Left lobe of liver (tissue), 2 donors: ENCODE measurements at regions not wholly inside any gene's neighbourhood (a gene's known extent, or its start where the extent isn't known, plus 50 kb on each side); places are given as distances from the start of the nearest gene placed in this dataset.
"Not testable (repeated sequence)": the region's sequence is repeated elsewhere in the genome, so short reads cannot be mapped to it uniquely, and the experiment has no call there.

Experiments
- ATAC-seq: fragments of 200-7000 bp; cut with Tn5 transposase; one replicate; pipeline ENCODE4 v1.9.1; 2020; ENCODE audit warnings: mild to moderate bottlenecking, moderate library complexity
- DNase-seq: peaks from one replicate; pipeline ENCODE4 v3.0.0-alpha.2; 2020; ENCODE audit warnings: low spot score
- donor health status: DM: no; HTN: no; CAD: no; lungs with moderate emphysema.
- donor health status: DM: no; HTN: yes; CAD: no.

- no peak for ATAC-seq
- no peak for DNase-seq
Measured at GRCh38 chr6:81977486-81977885, 225.0 kb upstream of the TENT5A start.

DNA sequence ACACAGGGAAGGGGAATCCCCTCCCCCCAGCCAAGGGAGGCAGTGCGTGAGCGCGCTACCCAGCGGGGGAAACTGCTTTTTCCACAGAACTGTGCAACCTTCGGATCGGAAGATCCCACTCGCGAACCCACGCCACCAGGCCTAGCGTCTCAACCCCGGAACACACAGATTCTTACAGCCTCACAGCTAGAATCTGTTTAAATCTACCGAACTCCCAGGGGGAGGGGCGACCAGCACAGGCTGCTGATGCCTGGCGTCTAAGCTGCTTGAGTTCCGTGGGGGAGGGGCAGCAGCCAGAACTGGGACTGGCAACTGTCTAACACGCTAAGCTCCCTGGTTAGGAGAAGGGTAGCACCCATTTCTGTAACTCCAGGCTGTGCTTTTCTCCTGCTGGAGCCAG lies 217.3 kb upstream of the TENT5A start:
- ATAC-seq: no peak
- DNase-seq: no peak

- ATAC-seq: no peak
- DNase-seq: no peak
Measured at GRCh38 chr6:81969011-81969410, 216.5 kb upstream of the TENT5A start.

GRCh38 chr6:81966968-81967367 lies 214.5 kb upstream of the TENT5A start:
- no peak for ATAC-seq
- DNase-seq: no peak

DNA sequence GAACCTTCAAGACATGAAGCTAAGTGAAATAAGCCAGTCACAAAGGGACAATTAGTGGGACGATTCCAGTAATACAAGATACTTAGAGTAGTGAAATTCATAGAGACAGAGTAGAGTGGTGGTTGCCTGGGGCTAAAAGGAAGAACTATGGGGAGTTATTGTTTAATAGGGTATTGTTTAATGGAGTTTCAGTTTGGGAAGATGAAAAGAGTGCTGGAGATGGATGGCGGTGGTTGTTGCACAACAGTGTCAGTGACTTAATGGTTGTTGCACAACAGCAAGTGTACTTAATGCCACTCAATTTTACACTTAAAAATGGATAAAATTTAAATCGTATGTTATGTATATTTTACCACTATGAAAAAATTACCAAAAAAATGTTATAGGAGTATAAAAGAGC lies 209.7 kb upstream of the TENT5A start:
- no peak for DNase-seq
- ATAC-seq: no peak

- DNase-seq: no peak
- no peak for ATAC-seq
Measured at GRCh38 chr6:81950877-81951276, 198.4 kb upstream of the TENT5A start.

GRCh38 chr6:81948861-81949260 lies 196.4 kb upstream of the TENT5A start:
- DNase-seq (no peak), ATAC-seq (no peak)

DNA sequence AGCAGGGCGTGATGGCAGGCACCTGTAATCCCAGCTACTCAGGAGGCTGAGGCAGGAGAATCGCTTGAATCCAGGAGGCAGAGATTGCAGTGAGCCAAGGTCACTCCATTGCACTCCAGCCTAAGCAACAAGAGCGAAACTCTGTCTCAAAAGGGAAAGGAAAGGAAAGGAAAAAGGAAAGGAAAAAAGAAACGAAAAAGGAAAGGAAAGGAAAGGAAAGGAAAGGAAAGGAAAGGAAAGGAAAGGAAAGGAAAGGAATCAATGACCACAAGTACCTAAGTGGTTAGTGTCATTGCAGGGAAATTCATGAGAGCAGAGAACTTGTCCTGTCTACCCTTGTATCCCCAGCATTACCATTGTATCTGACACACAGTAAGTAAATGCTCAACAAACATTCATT lies 195.7 kb upstream of the TENT5A start:
- DNase-seq, ATAC-seq: not testable (repeated sequence)

- DNase-seq (no peak), ATAC-seq (no peak)
Measured at GRCh38 chr6:81944661-81945060, 192.2 kb upstream of the TENT5A start.

DNA sequence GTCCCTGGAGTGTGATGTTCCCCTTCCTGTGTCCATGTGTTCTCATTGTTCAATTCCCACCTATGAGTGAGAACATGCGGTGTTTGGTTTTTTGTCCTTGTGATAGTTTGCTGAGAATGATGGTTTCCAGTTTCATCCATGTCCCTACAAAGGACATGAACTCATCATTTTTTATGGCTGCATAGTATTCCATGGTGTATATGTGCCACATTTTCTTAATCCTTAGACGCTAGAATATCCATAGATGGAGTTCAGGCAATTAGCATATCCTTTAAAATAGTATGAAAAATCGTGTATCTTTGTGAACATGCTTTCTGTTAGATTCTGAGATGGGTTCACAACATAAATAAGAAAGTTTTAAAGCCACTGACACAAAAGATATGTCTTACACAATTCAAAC lies 190.4 kb upstream of the TENT5A start:
- ATAC-seq, DNase-seq: not testable (repeated sequence)

DNA sequence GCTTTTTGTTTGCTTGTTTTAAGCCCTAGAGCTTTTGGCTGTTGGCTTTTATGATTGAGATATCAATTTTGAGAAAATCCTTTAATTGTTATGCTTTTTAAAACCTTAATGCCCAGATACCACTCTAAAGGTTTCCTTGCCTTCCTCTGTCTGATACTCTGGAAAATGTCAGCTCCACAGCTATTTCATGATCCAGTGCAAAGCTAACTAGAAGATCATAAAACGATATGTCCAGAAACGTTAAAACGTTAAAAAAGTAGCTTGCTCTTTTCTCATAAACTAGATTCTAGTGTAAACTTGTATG lies 189.5 kb upstream of the TENT5A start:
- ATAC-seq (no peak), DNase-seq (no peak)

DNA sequence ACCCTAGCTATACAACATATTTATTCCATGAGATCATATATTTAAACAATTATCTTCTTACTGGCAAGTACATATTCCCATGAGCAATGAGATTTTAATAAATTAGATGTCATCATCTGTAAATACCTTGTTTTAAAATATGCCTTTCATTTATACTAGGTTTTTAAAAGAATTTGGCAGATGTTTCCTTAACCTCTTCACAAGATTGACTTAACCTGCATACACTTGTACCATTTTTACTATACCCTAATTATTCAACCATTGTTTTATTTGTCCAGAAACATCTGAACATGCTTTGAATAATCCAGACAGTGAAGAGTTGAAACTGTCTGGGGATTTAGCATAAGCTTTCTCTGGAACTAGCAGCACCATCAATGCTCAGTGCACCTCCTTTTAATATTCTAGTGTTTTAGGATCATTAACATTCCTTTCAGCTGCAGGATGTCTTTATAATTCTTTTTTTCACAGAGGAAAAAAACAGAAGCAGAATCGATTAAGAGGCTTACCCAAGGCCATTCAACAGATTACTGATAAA lies 188.0 kb upstream of the TENT5A start:
- ATAC-seq (no peak), DNase-seq (no peak)

DNA sequence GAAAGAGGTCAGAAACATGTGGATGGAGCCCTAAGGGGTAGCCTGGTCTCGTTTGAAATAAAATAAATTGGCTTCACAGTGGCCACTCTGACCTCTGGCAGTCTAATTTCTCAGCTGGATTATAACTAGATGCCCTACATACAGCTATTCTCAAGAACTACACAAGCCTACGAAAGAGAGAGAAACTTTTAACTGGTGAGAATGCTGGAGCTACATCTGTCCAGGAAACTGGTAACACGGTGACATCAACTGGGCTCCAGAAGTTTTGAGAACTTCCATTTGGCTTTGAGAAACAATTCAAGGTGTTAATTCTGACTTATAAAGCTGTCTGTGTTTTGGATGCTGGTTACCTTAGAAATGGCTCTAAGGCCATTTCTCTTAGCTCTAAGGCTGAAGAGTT lies 187.3 kb upstream of the TENT5A start:
- DNase-seq (no peak), ATAC-seq (no peak)

- ATAC-seq (no peak), DNase-seq (no peak)
Measured at GRCh38 chr6:81938991-81939732, 186.7 kb upstream of the TENT5A start.

GRCh38 chr6:81938014-81938856 lies 185.8 kb upstream of the TENT5A start:
- DNase-seq (no peak), ATAC-seq (peak; percentile 79)

- ATAC-seq (peak; percentile 66), DNase-seq (no peak)
Measured at GRCh38 chr6:81937296-81937937, 184.9 kb upstream of the TENT5A start.

- DNase-seq: no peak
- no peak for ATAC-seq
Measured at GRCh38 chr6:81934936-81935335, 182.5 kb upstream of the TENT5A start.

DNA sequence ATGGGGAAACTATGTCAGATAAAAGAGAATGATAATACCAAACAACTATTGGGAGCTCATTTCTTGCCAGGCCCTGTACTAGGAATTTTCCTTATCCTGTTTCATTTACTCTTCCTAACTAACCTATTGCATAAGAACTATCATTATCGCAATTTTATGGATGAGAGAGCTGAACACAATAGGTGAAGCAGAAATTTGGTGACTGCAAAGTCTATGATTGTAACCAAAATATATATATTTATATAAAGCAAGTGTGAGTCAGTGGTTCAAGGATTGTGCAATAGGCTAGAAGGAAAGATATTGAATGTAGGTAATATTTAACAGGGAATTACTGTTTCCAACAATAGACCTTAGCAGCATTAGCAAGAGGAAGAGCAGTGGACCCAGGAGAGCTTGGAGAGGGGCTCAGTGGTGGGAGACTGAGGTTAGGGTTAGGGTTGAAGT lies 181.1 kb upstream of the TENT5A start:
- DNase-seq (no peak), ATAC-seq (peak; percentile 26)

GRCh38 chr6:81933089-81933488 lies 180.6 kb upstream of the TENT5A start:
- DNase-seq (no peak), ATAC-seq (no peak)

GRCh38 chr6:81932448-81932847 lies 180.0 kb upstream of the TENT5A start:
- ATAC-seq, DNase-seq: not testable (repeated sequence)

GRCh38 chr6:81929828-81930227 lies 177.3 kb upstream of the TENT5A start:
- ATAC-seq (no peak), DNase-seq (no peak)

- DNase-seq (no peak), ATAC-seq (no peak)
Measured at GRCh38 chr6:81925201-81925600, 172.7 kb upstream of the TENT5A start.
